ENCODE measurements at regions not wholly inside any gene's neighbourhood (a gene's known extent, or its start where the extent isn't known, plus 50 kb on each side); places are given as distances from the start of the nearest gene placed in this dataset.
"Not testable (repeated sequence)": the region's sequence is repeated elsewhere in the genome, so short reads cannot be mapped to it uniquely, and the experiment has no call there.

DNA sequence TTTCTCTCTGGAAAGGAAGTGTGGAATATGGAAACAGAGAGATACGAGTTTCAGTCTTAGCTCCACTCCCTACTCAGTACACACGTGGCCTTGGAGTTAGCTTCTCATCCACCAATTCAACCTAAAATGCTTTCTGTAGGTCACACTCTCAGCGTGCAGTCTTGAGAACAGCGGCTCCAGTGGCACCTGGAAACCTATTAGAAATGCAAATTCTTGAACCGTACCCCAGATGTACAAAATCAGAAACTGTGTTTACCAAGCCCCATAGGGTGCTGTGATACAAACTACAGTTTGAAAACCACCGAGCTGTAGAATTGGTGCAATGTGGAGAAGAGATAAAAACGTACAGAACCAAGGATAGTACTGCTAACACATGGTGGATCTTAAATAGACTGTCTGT, 91.1 kb upstream of the SP4 start:
- DNase-seq (ENCODE audit: low spot score in 2 of 2), result no peak
- no peak for TF ChIP-seq CTCF (IDR thresholded peaks at IDR 0.05)
- no peak overlapping the region for H3K4me3 ChIP-seq
- H3K27ac ChIP-seq, result no peak overlapping the region
- no peaks in the 10 kb centered on the region for H3K36me3 ChIP-seq
- intact Hi-C loops (cut with DNase I), result no loop called here
- H3K4me1 ChIP-seq, result no peaks in the 10 kb centered on the region
- H3K9me3 ChIP-seq, result no peaks in the 10 kb centered on the region
- no peaks in the 10 kb centered on the region for H3K27me3 ChIP-seq

DNA sequence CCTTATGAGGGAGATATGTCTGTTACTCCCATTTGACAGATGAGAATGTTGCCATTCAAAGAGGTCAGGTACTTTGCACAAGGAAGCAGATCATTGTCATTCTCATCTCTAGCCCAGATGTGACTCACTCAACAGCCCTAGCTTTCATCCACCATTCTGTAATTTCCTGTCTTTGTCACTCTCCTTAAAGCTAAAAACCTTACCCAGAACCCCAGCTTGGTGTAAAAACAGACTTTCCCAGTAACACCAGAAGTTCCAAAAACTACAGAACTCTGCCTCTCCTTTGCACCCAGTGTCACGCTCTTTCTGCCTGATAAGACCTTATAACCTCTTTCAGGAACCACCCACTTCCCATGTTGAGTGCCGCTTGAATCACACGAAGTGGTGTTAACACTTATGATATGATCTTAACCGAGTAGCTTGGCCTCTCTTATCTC, 89.1 kb upstream of the SP4 start:
- intact Hi-C loops (cut with DNase I), result no loop called here
- Histone ChIP-seq H3K36me3 (no peaks in the 10 kb centered on the region), H3K9me3 (no peaks in the 10 kb centered on the region), H3K27ac (no peak overlapping the region), H3K27me3 (no peaks in the 10 kb centered on the region), H3K4me1 (no peaks in the 10 kb centered on the region), H3K4me3 (no peak overlapping the region)
- no peak for DNase-seq (ENCODE audit: low spot score in 2 of 2)
- no peak for TF ChIP-seq CTCF (IDR thresholded peaks at IDR 0.05)

DNA sequence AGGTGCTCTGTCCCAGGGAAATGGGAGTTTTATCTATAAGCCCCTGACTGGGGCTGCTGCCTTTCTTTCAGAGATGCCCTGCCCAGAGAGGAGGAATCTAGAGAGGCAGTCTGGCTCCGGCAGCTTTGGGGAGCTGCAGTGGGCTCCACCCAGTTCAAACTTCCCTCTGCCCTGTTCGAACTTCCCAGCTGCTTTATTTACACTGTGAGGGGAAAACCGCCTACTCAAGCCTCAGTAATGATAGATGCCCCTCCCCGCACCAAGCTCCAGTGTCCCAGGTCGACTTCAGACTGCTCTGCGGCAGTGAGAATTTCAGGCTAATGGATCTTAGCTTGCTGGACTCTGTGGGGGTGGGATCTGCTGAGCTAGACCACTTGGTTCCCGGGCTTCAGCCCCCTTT, 83.0 kb upstream of the SP4 start:
- H3K4me1 ChIP-seq; intact Hi-C loops (cut with DNase I); H3K36me3 ChIP-seq; DNase-seq (ENCODE audit: low spot score in 2 of 2); H3K4me3 ChIP-seq; H3K9me3 ChIP-seq; H3K27me3 ChIP-seq; H3K27ac ChIP-seq: not testable (repeated sequence)

- no peaks in the 10 kb centered on the region for H3K36me3 ChIP-seq
- H3K9me3 ChIP-seq, result no peaks in the 10 kb centered on the region
- no peak overlapping the region for H3K4me3 ChIP-seq
- DNase-seq (ENCODE audit: low spot score in 2 of 2), result no peak
- intact Hi-C loops (cut with DNase I), result no loop called here
- H3K27ac ChIP-seq, result no peak overlapping the region
- no peak for TF ChIP-seq CTCF (IDR thresholded peaks at IDR 0.05)
- no peaks in the 10 kb centered on the region for H3K27me3 ChIP-seq
- no peaks in the 10 kb centered on the region for H3K4me1 ChIP-seq
Observed at GRCh38 chr7:21345361-21345760, 82.5 kb upstream of the SP4 start.

DNA sequence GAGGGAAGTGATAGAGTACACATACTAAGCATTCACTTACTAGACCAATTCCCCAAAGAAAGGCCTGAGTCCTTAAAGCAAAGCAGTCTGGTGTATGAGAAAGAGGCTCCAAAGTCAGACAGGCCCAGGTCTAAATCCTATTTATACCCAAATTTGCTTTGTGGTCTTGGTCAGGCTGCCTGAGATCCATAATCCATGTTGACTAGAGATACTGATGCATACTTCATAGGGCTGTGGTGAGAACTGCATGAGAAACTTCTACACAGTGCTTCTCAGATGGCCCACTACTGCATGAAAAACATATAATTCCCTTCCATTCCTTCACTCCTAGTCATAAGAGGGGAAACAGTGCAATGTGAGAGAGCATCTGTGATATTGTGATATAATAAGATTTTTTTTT, 81.6 kb upstream of the SP4 start:
- no peak for DNase-seq (ENCODE audit: low spot score in 2 of 2)
- TF ChIP-seq CTCF (IDR thresholded peaks at IDR 0.05), result no peak
- H3K4me3 ChIP-seq, result no peak overlapping the region
- H3K4me1 ChIP-seq, result no peaks in the 10 kb centered on the region
- no peaks in the 10 kb centered on the region for H3K9me3 ChIP-seq
- intact Hi-C loops (cut with DNase I), result no loop called here
- H3K27ac ChIP-seq, result no peak overlapping the region
- no peaks in the 10 kb centered on the region for H3K27me3 ChIP-seq
- H3K36me3 ChIP-seq, result no peaks in the 10 kb centered on the region

GRCh38 chr7:21352540-21353387, 75.1 kb upstream of the SP4 start:
- TF ChIP-seq CTCF (IDR thresholded peaks at IDR 0.05), result no peak

More at GRCh38 chr7:21352540-21353387, 75.1 kb upstream of the SP4 start:
- intact Hi-C loops (cut with DNase I), result no loop called here
- Histone ChIP-seq H3K27ac (no peak overlapping the region), H3K27me3 (no peaks in the 10 kb centered on the region), H3K4me3 (no peak overlapping the region), H3K36me3 (no peaks in the 10 kb centered on the region), H3K9me3 (no peaks in the 10 kb centered on the region), H3K4me1 (no peaks in the 10 kb centered on the region)
- DNase-seq (ENCODE audit: low spot score in 2 of 2), result no peak
